ENCODE measurements at regions not wholly inside any gene's neighbourhood (a gene's known extent, or its start where the extent isn't known, plus 50 kb on each side); places are given as distances from the start of the nearest gene placed in this dataset.

DNA sequence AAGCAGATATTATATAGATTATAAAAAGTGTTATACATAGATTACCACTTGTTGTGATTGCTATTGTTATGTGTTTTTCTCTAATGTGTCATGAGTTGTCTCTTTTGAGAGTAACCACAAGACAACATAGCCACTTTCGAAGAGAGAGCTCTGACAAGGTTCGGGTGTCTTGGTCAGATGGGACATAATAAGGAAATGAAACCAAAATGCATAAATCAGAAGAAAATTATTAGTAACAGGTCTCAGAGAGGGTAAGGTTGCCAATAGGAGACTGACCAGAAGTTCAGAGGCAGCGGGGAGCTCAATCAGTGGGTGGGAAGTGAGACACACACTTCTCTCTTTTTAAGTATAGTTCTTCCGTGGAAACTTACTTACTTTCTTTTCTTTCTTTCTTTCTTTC lies 639.2 kb upstream of the POT1 start:
- no peak for DNase-seq (ENCODE audit: low read depth, low spot score)

DNA sequence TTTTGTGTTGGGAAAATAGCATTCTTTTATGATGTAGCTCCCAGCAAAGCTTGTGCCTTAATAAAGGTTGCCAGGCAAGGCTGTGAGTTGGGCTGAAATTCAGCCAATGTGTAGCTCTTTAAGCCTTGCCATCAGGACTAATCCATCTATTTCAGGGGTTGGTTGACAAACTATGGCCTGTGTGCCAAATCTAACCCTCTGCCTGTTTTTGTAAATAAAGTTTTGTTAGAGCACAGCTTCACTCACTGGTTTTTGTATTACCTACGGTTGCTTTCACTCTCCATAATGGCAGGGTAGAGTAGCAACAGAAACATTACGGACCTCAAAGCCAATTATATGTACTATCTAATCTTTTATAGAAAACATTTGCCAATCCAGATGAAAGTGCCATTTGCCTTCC lies 638.1 kb upstream of the POT1 start:
- no peak for DNase-seq (ENCODE audit: low read depth, low spot score)

DNA sequence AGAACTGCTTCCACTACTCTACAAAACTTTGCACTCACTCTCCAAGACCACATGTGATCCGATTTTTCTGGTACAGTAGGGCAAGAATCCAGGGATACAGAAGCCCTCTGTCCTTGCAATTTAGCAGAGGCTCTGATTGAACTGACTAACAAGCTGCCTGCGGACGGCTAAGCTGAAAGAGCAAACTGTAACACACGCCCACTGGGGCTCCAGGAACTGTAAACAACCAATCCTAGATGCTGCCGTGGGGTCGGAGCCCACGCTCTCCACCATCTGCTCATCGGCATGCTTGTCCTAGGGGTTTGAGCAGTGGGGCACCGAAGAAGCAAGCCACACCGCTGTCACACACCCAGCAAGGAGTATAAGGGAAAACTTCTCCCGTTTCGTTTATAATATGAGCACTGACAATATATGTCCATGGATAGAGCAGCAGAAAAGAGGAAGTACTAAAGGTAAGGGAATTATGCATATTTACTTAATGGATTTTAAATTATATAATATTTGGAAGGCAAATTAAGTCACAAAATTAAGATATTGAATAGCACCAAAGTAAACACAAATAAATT lies 634.4 kb upstream of the POT1 start:
- DNase-seq (ENCODE audit: low read depth, low spot score), result no peak

DNA sequence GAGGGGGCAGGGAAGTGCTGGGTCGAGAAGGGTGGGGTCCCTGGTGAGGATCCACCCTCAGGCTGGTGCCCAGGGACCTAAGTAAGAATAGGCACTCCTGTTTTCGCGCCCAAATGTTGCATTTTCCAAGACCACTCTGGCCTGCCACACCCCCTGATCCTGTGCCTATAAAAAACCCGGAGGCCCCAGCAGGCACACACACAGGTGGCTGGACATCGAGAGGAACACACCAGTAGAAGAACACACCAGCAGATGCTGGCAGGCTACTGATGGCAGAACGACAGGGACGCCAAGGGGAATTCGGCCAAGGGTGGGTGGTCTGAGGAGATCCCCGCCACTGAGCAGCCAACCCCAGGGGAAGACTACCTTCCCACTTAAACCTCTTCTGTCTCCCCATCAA lies 633.9 kb upstream of the POT1 start:
- no peak for DNase-seq (ENCODE audit: low read depth, low spot score)

DNA sequence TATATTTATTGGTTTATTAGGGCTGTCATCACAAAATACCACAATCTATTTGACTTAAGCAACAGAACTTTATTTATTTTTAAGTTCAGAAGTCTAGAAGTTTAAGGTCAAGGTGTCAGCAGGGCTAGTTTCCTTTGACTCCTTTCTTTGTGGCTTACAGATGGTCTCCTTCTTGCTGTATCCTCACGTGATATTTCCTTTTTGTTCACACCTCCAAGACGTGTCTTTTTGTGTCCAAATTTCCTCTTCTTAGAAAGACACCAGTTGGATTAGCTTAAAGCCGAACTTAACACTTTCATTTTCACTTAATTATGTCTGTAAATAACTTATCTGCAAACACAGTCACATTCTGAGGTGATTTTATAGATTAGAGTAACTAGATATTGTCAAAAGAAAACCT lies 631.4 kb upstream of the POT1 start:
- no peak for DNase-seq (ENCODE audit: low read depth, low spot score)

DNA sequence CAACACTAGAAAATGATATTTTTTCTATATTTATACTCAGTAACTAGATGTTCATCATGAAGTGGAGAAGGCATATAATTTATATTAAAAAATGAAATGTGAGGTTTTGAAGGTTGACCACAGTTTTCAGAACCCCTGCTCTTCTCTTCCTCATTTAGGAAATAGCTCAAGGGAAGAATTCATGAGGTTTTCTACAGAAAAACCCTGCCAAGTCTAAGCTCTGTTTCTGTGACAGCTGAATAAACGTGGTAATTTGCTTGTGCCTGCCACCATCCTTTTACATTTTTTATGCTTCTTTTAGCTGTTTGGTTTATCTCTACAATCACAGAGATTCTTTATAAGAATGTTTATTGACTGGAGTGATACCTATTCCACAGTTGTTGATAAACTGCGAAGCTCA lies 630.3 kb upstream of the POT1 start:
- DNase-seq (ENCODE audit: low read depth, low spot score), result no peak

DNA sequence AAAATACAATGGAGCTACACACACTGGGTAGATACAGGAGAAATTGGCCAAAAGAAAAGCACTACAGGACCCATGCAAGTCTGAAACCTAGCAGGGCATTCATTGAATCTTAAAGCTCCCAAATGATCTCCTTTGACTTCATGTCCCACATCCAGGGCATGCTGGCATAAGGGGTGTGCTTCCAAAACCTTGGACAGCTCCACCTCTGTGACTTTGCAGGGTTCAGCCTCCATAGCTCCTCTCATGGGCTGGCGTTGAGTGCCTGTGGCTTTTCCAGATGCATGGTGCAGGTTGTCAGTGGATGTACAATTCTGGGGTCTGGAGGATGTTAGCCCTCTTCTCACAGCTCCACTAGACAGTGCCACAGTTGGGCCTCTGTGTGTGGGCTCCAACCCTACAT lies 626.3 kb upstream of the POT1 start:
- DNase-seq (ENCODE audit: low read depth, low spot score), result no peak

DNA sequence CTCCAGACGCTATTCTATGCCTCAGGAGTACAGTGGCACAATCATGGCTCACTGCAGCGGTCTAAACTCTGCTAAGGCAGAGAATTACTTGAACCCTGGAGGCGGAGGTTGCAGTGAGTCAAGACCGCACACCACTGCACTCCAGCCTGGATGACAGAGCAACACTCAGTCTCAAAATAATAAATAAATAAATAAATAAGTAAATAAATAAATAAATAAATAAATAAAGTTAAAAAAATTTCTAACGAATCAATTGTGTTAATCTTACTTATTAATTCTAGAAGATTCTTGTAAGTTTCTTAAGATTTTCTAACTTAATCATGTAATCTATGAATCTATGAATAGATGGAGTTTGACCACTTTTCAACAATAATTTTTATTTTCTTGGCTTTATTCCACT lies 621.4 kb upstream of the POT1 start:
- DNase-seq (ENCODE audit: low read depth, low spot score), result no peak

DNA sequence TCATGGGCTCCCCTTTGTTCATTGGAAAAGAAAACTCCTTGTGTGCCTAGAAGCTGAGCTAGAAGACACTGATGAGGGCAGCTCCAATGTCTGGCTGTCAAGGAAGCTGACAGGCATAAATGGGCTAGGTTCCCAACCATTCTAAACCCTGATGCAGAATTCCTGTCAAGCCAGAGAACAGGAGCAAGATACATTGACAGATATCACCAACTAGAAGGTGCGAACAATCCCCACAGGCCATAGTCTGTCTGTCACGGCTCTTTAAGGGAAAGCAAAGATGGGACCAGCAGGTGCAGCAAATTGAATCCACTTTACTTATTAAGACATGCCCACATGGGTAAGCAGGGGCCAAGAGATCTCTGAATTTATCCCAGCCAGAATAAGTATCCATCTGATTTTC lies 617.9 kb upstream of the POT1 start:
- no peak for DNase-seq (ENCODE audit: low read depth, low spot score)

DNA sequence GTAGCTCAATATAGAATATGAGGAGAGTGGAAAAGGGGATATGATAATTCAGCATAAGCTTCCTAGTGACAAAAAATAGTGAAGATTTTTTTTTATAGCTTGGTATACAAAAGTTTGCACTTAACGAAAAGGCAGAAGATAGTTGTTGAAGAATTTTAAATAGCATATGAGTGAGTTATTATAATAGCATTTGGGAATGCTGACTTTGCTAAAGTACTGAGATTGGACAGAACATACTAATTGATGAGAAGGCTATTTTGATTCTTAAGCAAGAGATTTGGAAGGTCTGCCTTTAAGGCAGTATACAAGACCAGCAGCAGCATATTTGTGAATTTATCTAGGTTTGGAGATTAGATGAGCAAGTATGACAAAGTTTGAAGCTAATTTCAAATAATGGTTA lies 600.9 kb upstream of the POT1 start:
- DNase-seq (ENCODE audit: low read depth, low spot score), result no peak

DNA sequence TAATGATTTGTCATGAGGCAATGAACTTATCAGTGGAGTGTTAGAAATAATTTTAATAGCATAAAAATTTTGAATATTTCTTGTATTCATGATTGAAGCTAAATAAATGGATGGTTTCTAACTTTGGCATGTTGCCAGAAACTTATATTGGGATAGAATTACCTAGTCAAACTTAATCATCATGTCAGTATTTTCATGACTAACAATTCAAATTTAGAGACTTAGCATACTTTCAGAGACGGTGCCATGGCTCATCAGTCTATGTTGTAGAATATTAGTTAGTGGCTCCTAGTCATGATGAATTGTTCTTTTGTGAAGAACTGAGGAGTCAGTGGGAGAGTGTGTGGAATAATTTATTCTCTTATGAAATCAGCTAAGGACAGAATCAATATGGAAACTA lies 599.6 kb upstream of the POT1 start:
- no peak for DNase-seq (ENCODE audit: low read depth, low spot score)

DNA sequence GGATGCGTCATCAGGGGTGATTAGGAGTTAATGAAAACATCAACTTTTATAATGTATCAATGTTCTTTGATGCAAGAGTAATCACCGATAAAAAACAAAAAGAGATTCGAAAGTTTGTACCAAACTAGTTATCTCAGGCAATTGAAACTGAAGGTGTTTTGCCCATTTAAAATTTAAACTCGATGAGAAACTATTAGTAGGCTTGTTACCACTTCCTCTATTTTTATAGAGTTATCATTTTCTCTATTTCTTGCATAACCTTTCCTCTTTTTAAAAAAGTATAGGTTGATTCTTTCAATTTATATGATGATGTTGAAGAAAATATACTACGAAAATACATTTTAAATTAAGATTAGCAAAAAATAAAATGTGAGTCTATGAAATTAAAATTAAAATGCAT lies 597.3 kb upstream of the POT1 start:
- no peak for DNase-seq (ENCODE audit: low read depth, low spot score)

DNA sequence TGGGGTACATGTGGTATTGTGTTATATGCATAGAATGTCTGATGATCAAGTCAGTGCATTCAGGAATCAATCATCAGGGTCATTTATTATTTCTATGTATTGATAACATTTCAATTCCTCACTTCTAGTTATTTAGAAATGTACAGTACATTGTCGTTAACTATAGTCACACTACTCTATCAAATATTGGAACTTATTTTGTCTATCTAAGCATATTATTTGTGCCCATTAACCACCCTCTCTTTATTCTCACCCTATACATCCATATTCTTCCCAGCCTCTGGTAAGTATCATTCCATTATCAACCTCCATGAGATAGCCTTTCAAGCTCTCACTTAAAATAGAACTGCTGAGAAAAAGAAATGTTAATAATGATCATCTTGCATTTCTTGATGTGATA lies 596.5 kb upstream of the POT1 start:
- DNase-seq (ENCODE audit: low read depth, low spot score), result no peak

DNA sequence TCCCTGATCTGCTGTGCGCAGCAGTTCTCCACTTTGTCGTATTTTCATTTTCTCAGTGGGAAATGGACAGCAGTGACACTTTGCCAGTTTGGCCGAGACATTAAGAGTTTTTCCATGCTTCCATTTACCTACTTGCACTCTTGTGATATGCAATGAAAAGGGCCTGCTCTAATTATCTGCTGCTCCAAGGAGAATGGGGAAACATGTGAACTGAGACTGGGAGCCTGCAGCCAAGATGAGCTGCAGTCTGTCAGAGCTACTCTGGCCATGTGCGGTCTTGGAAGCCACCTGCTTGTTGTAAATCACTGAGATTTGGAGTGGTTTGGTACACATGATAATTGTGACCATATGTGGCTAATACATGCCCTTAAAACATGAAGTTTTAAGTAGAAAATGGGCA lies 586.6 kb upstream of the POT1 start:
- DNase-seq (ENCODE audit: low read depth, low spot score), result no peak

DNA sequence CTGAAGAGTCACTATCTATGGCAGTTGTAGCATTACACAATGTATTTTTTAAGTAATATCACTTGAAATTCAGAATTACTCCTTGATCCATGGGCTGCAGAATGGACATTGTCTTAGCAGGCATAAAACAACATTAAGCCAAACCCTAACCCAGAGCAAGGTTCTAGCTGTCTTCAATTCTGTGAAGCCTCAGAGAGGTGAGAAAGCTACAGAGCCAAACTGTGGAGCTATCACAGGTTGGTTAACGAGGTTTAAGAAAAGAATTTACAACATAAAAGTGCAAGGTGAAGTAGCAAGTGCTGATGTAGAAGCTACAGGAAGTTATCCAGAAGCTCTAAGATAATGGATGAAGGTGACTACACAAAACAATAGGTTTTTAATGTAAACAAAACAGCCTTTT lies 582.7 kb upstream of the POT1 start:
- DNase-seq (ENCODE audit: low read depth, low spot score), result no peak

DNA sequence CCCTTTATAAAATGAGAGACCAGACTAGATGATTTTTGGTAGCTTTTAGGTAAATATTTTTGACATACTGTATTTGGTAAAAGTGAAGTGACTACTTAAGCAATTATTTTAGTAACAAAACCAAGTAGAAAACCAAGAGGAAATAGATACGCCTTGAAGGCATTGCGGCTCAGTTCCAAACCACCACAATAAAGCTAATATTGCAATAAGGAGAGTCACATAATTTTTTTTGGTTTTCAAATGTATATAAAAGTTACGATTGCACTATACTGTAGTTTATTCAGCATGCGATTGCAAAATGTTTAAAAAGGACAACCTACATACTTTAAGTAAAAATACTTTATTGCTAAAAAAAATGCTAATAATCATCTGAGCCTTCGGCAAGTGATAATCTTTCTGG lies 581.7 kb upstream of the POT1 start:
- no peak for DNase-seq (ENCODE audit: low read depth, low spot score)

DNA sequence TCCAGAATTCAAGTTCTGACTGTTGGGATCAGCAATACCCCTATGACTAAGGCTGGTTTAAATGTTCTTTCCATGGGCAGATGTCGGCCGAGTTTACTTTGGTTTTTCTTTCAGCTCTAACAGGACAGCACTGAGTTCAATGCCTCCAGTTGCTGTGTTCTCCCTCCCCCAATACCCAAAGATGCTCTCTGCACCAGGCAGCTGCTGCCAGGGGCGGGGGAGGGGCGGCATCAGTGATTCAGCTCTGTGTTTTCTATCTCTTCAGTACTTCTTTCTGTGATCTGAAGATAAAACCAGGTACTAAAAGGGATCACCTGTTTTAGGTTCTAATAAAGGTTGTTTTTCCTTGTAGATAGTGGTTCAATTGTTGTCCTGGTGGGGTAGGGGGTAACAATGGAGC lies 576.7 kb upstream of the POT1 start:
- DNase-seq (ENCODE audit: low read depth, low spot score), result no peak

DNA sequence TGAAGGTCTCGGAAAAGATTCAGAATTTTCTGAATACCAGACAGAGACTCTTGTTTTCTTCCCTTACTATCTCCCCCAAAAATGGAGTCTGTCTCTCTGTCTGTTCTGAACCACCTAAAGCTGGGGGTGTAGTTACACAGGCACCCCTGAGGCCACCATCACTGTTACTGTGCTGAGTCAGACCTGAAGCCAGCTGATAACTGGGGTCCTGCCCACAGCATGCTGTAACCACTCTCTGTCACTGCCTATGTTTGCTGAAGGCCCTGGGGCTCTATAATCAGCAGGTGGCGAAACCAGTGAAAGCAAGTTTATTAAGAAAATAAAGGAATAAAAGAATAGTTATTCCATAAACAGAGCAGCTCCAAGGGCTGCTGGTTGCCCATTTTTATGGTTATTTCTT lies 575.2 kb upstream of the POT1 start:
- no peak for DNase-seq (ENCODE audit: low read depth, low spot score)

DNA sequence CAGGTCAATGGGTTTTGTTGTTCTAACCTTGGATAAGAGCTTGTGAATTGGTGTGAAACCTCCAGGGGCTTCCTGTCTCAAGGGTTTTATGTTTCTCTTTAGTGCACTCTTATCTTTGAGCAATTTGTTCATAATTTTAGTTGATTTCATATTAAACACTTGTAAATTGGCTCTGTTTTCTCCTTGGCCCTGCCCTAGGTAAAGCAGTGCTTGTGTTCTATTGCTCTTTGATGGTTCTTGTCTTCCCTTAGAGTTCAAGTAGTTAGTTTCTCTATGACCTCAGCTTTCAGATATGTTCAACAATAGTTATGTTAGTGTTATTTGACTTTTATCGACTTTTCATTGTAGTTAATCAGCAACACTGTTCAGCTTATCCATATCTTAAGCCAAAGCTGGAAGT lies 566.4 kb upstream of the POT1 start:
- DNase-seq (ENCODE audit: low read depth, low spot score), result no peak

DNA sequence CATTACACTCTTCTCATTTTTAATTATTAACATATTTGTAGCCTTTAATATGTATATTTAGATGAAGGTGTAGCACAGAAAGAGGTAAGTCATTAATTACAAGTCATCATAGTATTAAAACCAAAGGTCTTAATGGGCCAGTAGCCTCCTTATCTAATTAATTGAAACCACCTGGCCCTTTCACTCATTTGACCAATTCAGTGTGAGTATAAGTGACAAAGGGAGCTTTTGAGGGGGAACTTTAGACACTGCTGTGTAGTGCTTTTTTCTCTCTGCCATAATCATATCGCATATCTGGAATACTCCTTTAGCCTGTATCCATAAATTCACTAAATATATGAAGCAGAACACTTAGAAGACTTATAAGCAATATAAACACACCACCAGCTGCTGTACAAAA lies 562.9 kb upstream of the POT1 start:
- DNase-seq (ENCODE audit: low read depth, low spot score), result no peak

DNA sequence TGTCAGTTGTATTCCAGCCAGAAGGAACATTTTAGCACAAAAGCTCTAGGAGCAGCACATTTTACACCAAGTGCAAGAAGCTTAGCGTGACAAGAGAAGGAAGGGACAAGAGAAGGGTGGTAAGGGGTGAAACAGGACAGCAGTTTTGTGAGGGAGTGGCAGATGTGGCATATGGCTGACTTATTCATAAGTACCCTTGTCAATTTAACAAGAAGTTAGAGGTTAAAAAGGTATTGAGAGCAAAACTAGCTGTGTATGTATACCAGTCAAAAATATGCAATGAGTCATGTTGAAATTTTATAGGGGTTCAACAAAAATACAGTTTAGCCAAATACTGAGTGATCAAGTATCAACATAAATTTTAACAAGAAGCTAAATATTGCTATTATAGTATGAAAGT lies 561.5 kb upstream of the POT1 start:
- DNase-seq (ENCODE audit: low read depth, low spot score), result no peak

DNA sequence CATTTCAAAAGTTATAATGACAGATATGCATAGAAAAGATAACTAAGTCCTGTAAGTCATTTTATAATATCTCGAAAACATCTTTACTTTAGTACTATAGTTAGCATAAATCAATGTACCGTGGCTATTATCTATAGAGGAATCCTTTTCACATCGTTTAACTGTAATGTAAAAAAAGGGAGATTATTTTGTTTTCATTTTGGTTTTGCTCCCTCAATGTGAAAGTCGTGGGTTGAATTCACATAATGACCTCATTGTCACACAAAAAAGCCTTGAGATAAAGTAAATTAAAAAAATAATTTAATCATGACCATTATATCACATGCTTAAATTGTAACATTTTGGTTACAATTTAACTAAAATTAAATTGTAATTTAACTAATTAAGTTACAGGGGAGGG lies 560.5 kb upstream of the POT1 start:
- DNase-seq (ENCODE audit: low read depth, low spot score), result no peak

DNA sequence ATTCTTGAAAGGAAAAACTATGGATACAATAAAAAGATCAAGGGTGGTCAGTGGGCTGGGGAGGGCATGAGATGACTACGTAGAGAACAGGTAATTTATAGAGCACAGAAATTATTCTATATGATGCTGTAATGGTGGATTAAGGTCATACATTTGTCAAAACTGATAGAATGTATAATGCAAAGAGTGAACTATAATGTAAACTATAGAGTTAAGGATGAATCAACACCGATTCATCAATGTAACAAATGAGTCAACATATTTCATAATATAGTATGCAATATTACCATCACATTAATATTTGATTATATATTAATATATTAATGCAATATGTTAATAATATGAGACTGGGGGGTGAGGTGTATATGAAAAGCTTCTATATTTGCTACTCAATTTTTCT lies 555.6 kb upstream of the POT1 start:
- DNase-seq (ENCODE audit: low read depth, low spot score), result no peak

DNA sequence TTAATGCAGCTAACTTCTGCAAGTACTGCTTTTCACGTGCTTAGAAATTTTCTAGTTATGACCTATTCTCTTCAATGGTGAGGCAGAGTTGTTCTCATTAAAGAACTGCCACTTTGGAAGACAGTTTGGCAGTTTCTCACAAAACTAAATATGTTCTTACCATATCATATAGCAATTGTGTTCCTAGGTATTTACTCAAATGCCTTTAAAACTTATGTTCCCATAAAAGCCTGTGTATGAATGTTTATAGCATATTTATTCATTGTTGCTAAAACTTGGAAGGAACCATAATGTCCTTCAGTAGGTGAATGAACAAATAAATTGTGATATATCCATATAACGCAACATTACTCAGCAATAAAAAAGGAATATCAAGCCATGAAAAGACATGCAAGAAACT lies 555.1 kb upstream of the POT1 start:
- DNase-seq (ENCODE audit: low read depth, low spot score), result no peak

DNA sequence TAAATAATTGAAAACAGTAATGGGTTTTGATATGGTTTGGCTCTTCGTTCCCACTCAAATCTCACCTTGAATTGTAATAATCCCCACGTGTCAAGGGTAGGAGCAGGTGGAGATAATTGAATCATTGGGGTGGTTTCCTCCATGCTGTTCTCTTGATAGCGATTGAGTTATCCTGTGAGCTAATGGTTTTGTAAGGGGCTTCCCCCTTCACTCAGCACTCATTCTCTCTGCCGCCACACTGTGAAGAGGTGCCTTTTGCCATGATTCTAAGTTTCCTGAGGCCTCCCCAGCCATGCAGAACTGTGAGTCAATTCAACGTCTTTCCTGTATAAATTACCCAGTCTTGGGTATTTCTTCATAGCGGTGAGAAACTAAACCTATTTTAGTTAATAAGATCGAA lies 551.7 kb upstream of the POT1 start:
- DNase-seq (ENCODE audit: low read depth, low spot score), result no peak

Data from pulmonary artery endothelial cell (primary cell).